Panc1 (cell line): ENCODE measurements at regions not wholly inside any gene's neighbourhood (a gene's known extent, or its start where the extent isn't known, plus 50 kb on each side); places are given as distances from the start of the nearest gene placed in this dataset.

ENCODE experiments used
- ATAC-seq: fragments of 200-7000 bp; cut with Tn5 transposase; 2 replicates; pipeline ENCODE4 v1.9.1; 2020; ENCODE audit warnings: mild to moderate bottlenecking, moderate library complexity
- BruUV-seq: library from RNA; stranded (reverse); fragments of 400-500 nt; replicated peaks from 2 replicates; lab custom pipeline; 2021; lab: Mats Ljungman, UMichigan
- CTCF ChIA-PET: fragments of 300-600 bp; sonication (Branson Sonifier 250); formaldehyde crosslinking; loops from one replicate; lab custom pipeline; 2022; ENCODE audit warnings: antibody characterized with exemption; lab: Charles Lee
- POLR2A ChIA-PET: fragments of 300-600 bp; sonication (Branson Sonifier 250); formaldehyde crosslinking; loops from one replicate; lab custom pipeline; 2022; ENCODE audit warnings: antibody characterized with exemption; lab: Charles Lee
- DNase-seq: peaks from one replicate; pipeline ENCODE4 v3.0.0-alpha.2; 2010; ENCODE audit warnings: low read depth, low spot score
- H3K27ac ChIP-seq: 2 replicates; pipeline ENCODE4 v1.5.1; 2011; ENCODE audit warnings: mild to moderate bottlenecking, low read length, inconsistent platforms
- H3K27me3 ChIP-seq: fragments of 200-500 bp; sonication (Bioruptor generic); 2 replicates; pipeline ENCODE4 v1.6.0; 2014; ENCODE audit warnings: low read length, inconsistent platforms; ENCODE audit not compliant: control insufficient read depth, insufficient read depth
- H3K36me3 ChIP-seq: fragments of 200-500 bp; sonication (Bioruptor generic); 2 replicates; pipeline ENCODE4 v1.5.1; 2014; ENCODE audit warnings: inconsistent platforms, mild to moderate bottlenecking, low read length, moderate library complexity; ENCODE audit not compliant: control insufficient read depth, insufficient read depth
- H3K4me1 ChIP-seq: 2 replicates; pipeline ENCODE4 v1.5.1; 2011; ENCODE audit warnings: inconsistent platforms, mild to moderate bottlenecking, low read length, moderate library complexity; ENCODE audit not compliant: control insufficient read depth, insufficient read depth
- H3K4me3 ChIP-seq, 2 experiments: 2 replicates each; pipeline ENCODE4 v1.5.1; 2011 to 2012; ENCODE audit warnings: low read depth in 2 of 2, low read length in 2 of 2, mild to moderate bottlenecking in 2 of 2, inconsistent platforms in 1 of 2, moderate library complexity in 1 of 2
- H3K9me3 ChIP-seq: fragments of 200-500 bp; sonication (Bioruptor generic); 2 replicates; pipeline ENCODE4 v1.5.1; 2014; ENCODE audit warnings: low read depth, mild to moderate bottlenecking, inconsistent platforms, low read length, moderate library complexity; ENCODE audit not compliant: control insufficient read depth, insufficient read depth
- CTCF ChIP-seq: fragments of 450-650 bp; IDR thresholded peaks from 2 replicates; pipeline ENCODE4 v1.5.1; 2017; ENCODE audit warnings: mild to moderate bottlenecking
- POLR2AphosphoS5 ChIP-seq: IDR thresholded peaks from 2 replicates; pipeline ENCODE4 v1.6.1; 2012; ENCODE audit warnings: mild to moderate bottlenecking, low read depth, low read length, moderate library complexity
- REST ChIP-seq, 2 experiments: IDR thresholded peaks; 2 replicates each; pipeline ENCODE4 v1.6.1; 2011 to 2012; ENCODE audit warnings: low read depth in 2 of 2, control low read depth in 1 of 2, low read length in 1 of 2, mild to moderate bottlenecking in 1 of 2, moderate library complexity in 1 of 2; ENCODE audit not compliant: insufficient read depth in 1 of 2
- SIN3A ChIP-seq: IDR thresholded peaks from 2 replicates; pipeline ENCODE4 v1.6.1; 2012; ENCODE audit warnings: low read depth, mild to moderate bottlenecking, low read length, moderate library complexity, borderline replicate concordance; ENCODE audit not compliant: insufficient read depth
- TCF7L2 ChIP-seq: IDR thresholded peaks from 2 replicates; pipeline ENCODE4 v1.6.1; 2011; ENCODE audit warnings: mild to moderate bottlenecking, low read depth, low read length, inconsistent platforms
- in situ Hi-C: cut with HindIII; loops from 2 replicates; pipeline ENCODE4 v1.10.0; 2016; ENCODE audit warnings: low sequenced_read_pairs, low pct_unique_long_range_greater_than_20kb
- intact Hi-C: fragments of 100-400 bp; cut with micrococcal nuclease; formaldehyde crosslinking; loops from one replicate; pipeline ENCODE4 v1.10.0; 2022; ENCODE audit not compliant: unreplicated experiment

- POLR2A ChIA-PET, result no interaction called here
- CTCF ChIA-PET, result no interaction called here
- no peaks in the 10 kb centered on the region for H3K27me3 ChIP-seq
- DNase-seq (no peak), ATAC-seq (no peak)
- no TSS peak for BruUV-seq
- no peaks in the 10 kb centered on the region for H3K36me3 ChIP-seq
- TF ChIP-seq SIN3A (no peak), TCF7L2 (no peak), CTCF (no peak), REST (IDR thresholded peaks at IDR 0.05; ENCODE audit: insufficient read depth in 1 of 2, low read depth in 2 of 2, low read length in 1 of 2) (no peak), POLR2AphosphoS5 (no peak)
- intact Hi-C loops (loop anchor here (10.0 kb wide), 1 partner anchor 675 kb away; no protein-coding TSS in a partner anchor), in situ Hi-C loops (no loop called here)
- no peaks in the 10 kb centered on the region for H3K4me1 ChIP-seq
- no peak overlapping the region for H3K4me3 ChIP-seq
- H3K9me3 ChIP-seq, result no peaks in the 10 kb centered on the region
- no peak overlapping the region for H3K27ac ChIP-seq
Measured at GRCh38 chr11:87870086-87870485, 305.2 kb downstream of the RAB38 start.

GRCh38 chr11:87866951-87867350, 308.3 kb downstream of the RAB38 start:
- POLR2A ChIA-PET, result no interaction called here
- intact Hi-C loops (no loop called here), in situ Hi-C loops (no loop called here)
- ATAC-seq (no peak), DNase-seq (no peak)
- CTCF ChIA-PET, result no interaction called here
- H3K4me1 ChIP-seq, result no peaks in the 10 kb centered on the region
- TF ChIP-seq REST (IDR thresholded peaks at IDR 0.05; ENCODE audit: insufficient read depth in 1 of 2, low read depth in 2 of 2, low read length in 1 of 2) (no peak), POLR2AphosphoS5 (no peak), SIN3A (no peak), TCF7L2 (no peak), CTCF (no peak)
- H3K4me3 ChIP-seq, result no peak overlapping the region
- H3K36me3 ChIP-seq, result no peaks in the 10 kb centered on the region
- H3K27ac ChIP-seq, result no peak overlapping the region
- H3K9me3 ChIP-seq, result no peaks in the 10 kb centered on the region
- H3K27me3 ChIP-seq, result no peaks in the 10 kb centered on the region
- BruUV-seq, result no TSS peak
